ENCODE measurements at regions not wholly inside any gene's neighbourhood (a gene's known extent, or its start where the extent isn't known, plus 50 kb on each side); places are given as distances from the start of the nearest gene placed in this dataset.

DNA sequence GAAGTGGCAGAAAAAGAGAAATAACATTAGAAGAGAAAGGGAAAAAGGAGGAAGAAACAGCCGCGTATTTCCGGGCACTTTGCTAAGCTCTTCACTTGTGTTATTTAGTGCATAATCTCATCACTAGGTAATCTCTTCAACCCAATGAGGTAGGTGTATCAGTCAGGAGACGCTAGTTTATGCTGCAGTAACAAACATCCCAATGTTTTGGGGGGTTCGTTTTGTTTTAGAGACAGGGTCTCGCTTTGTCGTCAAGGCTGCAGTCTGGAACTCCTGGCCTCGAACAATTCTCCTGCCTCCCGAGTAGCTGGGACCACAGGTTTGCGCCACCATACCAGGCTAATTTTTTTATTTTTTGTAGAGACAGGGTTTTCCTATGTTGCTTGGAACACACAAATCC, 61.7 kb downstream of the ZFP36L2 start:
- no peak for DNase-seq (ENCODE audit: low read depth)
- TF ChIP-seq CTCF (IDR thresholded peaks at IDR 0.05; ENCODE audit: insufficient read depth, low read depth, low read length): no peak
- no peak overlapping the region for H3K4me3 ChIP-seq (ENCODE audit: low read depth, low read length)

DNA sequence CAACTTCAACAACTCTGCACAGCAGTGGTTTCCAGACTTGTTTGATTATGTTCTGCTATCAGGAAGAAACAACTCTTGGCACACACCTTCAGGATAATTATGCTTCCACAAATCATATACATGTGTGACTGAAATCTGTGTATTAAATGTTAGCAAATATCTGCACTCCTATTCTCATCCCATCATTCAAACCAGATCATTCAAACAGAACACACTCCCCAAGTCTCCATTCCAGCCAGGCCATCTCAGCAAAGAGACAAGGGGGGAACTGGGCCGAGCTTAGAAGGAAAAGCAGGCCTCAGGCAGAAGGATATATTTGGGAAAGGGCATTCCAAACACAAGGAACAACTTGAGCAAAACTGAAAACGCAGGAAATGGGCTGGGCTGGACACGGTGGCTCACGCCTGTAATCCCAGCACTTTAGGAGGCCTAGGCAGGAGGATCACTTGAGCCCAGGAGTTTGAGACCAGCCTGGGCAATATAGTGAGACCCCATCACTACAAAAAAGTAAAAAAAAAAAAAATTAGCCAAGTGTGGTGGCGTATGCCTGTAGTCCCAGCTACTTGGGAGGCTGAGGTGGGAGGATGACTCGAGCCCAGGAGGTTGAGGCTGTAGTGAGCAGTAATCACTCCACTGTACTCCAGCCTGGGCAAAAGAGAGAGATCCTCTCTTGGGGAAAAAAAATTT, 62.7 kb downstream of the ZFP36L2 start:
- DNase-seq (ENCODE audit: low read depth): no peak
- H3K4me3 ChIP-seq (ENCODE audit: low read depth, low read length): no peak overlapping the region
- TF ChIP-seq CTCF (IDR thresholded peaks at IDR 0.05; ENCODE audit: insufficient read depth, low read depth, low read length): no peak

DNA sequence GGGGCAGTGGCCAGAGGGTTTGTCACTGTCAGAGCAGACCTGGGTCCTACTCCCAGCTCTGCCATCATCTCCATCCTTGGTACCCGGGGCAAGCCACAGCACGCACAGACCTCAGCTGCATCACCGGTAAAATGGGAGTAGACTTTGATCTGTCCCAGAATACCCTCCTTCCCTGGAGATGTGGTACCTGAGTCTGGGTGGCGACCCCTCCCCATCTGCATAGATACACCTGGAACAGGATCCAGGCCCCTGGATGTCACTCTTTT, 64.0 kb downstream of the ZFP36L2 start:
- no peak for DNase-seq (ENCODE audit: low read depth)
- no peak for TF ChIP-seq CTCF (IDR thresholded peaks at IDR 0.05; ENCODE audit: insufficient read depth, low read depth, low read length)
- H3K4me3 ChIP-seq (ENCODE audit: low read depth, low read length): no peak overlapping the region

GRCh38 chr2:43161650-43162510, 64.5 kb downstream of the ZFP36L2 start:
- TF ChIP-seq CTCF (IDR thresholded peaks at IDR 0.05; ENCODE audit: insufficient read depth, low read depth, low read length): no peak
- no peak overlapping the region for H3K4me3 ChIP-seq (ENCODE audit: low read depth, low read length)
- DNase-seq (ENCODE audit: low read depth): no peak

DNA sequence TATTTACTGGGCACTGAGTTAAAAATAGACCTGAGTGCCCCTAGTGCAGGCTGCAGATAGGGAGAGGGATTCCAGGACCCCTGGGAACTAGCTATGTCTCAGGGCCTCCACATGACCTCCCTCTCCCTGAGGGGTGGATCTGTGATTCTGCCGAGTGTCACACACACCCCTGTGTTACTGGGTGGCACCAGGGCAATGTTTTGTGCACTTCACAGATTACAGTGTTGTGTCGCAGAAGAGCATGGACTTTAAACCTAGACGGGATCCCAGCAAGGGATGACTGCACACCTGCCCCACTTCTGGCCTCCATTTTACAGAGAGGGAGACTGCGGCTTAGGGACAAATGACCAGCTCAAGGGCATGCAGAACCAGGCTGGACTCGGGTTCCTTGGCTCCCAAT, 65.6 kb downstream of the ZFP36L2 start:
- no peak for DNase-seq (ENCODE audit: low read depth)
- no peak overlapping the region for H3K4me3 ChIP-seq (ENCODE audit: low read depth, low read length)
- TF ChIP-seq CTCF (IDR thresholded peaks at IDR 0.05; ENCODE audit: insufficient read depth, low read depth, low read length): no peak

- no peak for DNase-seq (ENCODE audit: low read depth)
- TF ChIP-seq CTCF (IDR thresholded peaks at IDR 0.05; ENCODE audit: insufficient read depth, low read depth, low read length): no peak
- H3K4me3 ChIP-seq (ENCODE audit: low read depth, low read length): no peak overlapping the region
Measured at GRCh38 chr2:43159797-43160196, 66.6 kb downstream of the ZFP36L2 start.

Data from fibroblast of villous mesenchyme (primary cell).